ENCODE measurements at regions not wholly inside any gene's neighbourhood (a gene's known extent, or its start where the extent isn't known, plus 50 kb on each side); places are given as distances from the start of the nearest gene placed in this dataset.

GRCh38 chr7:40946549-40946948, 756.3 kb downstream of the INHBA start:
- ChIA-PET POLR2A (interaction anchor here (1.2 kb wide), 1 partner anchor 748 kb away, joined by 3 read pairs; no protein-coding TSS in a partner anchor), CTCF (no interaction called here)
- Mint-ChIP-seq H3K27me3 (ENCODE audit: insufficient read depth, unreplicated experiment) (no peaks in the 10 kb centered on the region), H3K4me1 (ENCODE audit: insufficient read depth, unreplicated experiment) (no peaks in the 10 kb centered on the region), H3K9me3 (ENCODE audit: unreplicated experiment) (peaks cover 19% of the 10 kb centered on the region), H3K36me3 (ENCODE audit: insufficient read depth, unreplicated experiment) (no peaks in the 10 kb centered on the region), H3K4me3 (ENCODE audit: unreplicated experiment) (no peak overlapping the region), H3K27ac (ENCODE audit: low read depth, unreplicated experiment) (no peak overlapping the region)
- intact Hi-C loops (cut with micrococcal nuclease) = no loop called here
- TF ChIP-seq, protein P1, sequence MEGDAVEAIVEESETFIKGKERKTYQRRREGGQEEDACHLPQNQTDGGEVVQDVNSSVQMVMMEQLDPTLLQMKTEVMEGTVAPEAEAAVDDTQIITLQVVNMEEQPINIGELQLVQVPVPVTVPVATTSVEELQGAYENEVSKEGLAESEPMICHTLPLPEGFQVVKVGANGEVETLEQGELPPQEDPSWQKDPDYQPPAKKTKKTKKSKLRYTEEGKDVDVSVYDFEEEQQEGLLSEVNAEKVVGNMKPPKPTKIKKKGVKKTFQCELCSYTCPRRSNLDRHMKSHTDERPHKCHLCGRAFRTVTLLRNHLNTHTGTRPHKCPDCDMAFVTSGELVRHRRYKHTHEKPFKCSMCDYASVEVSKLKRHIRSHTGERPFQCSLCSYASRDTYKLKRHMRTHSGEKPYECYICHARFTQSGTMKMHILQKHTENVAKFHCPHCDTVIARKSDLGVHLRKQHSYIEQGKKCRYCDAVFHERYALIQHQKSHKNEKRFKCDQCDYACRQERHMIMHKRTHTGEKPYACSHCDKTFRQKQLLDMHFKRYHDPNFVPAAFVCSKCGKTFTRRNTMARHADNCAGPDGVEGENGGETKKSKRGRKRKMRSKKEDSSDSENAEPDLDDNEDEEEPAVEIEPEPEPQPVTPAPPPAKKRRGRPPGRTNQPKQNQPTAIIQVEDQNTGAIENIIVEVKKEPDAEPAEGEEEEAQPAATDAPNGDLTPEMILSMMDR (IDR thresholded peaks at IDR 0.05; ENCODE audit: unreplicated experiment) = no peak
- BruUV-seq (replicated peaks) = no TSS peak
- no peak for DNase-seq (ENCODE audit: unreplicated experiment)

DNA sequence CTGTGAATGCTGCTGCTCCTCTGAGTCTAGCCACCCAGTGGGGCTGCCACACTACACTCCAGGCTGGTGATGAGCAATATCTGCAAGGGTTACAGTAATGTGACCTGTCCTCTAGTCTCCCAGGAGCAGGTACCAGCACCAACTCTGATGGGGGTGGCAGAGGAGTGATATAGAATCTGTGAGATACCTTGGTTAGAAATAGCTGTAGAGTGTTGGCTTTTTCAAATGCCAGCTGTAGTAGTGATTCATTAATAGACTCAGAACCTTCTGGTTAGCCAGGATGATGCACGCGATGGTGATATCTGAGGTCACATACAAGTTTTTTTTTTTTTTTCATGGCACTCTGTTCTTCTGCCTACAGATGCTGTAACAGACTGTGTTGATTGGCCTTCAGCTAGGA, 757.1 kb downstream of the INHBA start:
- H3K4me1 Mint-ChIP-seq (ENCODE audit: insufficient read depth, unreplicated experiment) = no peaks in the 10 kb centered on the region
- H3K4me3 Mint-ChIP-seq (ENCODE audit: unreplicated experiment) = no peak overlapping the region
- BruUV-seq (replicated peaks) = no TSS peak
- TF ChIP-seq, protein P1 (IDR thresholded peaks at IDR 0.05; ENCODE audit: unreplicated experiment) = no peak
- no peak overlapping the region for H3K27ac Mint-ChIP-seq (ENCODE audit: low read depth, unreplicated experiment)
- no peaks in the 10 kb centered on the region for H3K36me3 Mint-ChIP-seq (ENCODE audit: insufficient read depth, unreplicated experiment)
- POLR2A ChIA-PET = interaction anchor here (1.2 kb wide), 1 partner anchor 749 kb away, joined by 3 read pairs; no protein-coding TSS in a partner anchor
- no peaks in the 10 kb centered on the region for H3K27me3 Mint-ChIP-seq (ENCODE audit: insufficient read depth, unreplicated experiment)
- intact Hi-C loops (cut with micrococcal nuclease) = no loop called here
- CTCF ChIA-PET = no interaction called here
- peaks cover 19% of the 10 kb centered on the region for H3K9me3 Mint-ChIP-seq (ENCODE audit: unreplicated experiment)
- no peak for DNase-seq (ENCODE audit: unreplicated experiment)

DNA sequence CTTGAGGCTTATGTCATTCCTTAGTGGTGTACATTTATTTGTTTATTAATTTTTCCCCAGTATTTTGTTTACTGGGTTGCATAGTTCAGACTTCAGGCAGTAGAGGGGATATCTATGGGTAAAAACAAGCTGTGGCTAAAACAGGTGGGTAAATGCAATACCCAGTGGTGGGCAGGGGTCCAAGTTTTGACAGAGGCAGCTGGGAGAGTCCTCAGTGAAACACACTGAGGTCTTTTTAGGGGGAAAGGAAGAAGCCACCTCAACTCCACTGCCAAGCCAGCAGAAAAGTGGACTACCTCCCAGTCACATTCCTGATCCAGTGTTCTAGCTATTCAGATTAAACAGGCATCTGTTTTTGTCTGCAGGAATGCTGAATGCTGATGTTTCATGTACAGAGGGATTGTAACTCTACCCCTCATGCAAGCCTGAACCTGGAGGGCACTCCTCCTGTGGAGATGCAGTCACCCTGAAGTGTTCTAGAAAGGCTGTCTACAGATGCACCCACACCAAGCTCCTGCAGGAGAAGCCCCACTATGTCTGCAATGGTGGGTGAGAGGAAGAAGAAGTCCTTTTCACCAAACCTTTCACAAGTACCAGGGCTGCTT, 757.8 kb downstream of the INHBA start:
- Mint-ChIP-seq H3K4me1 (ENCODE audit: insufficient read depth, unreplicated experiment) (no peaks in the 10 kb centered on the region), H3K4me3 (ENCODE audit: unreplicated experiment) (no peak overlapping the region), H3K27me3 (ENCODE audit: insufficient read depth, unreplicated experiment) (no peaks in the 10 kb centered on the region), H3K36me3 (ENCODE audit: insufficient read depth, unreplicated experiment) (no peaks in the 10 kb centered on the region), H3K27ac (ENCODE audit: low read depth, unreplicated experiment) (no peak overlapping the region), H3K9me3 (ENCODE audit: unreplicated experiment) (peaks cover 19% of the 10 kb centered on the region)
- TF ChIP-seq, protein P1 (IDR thresholded peaks at IDR 0.05; ENCODE audit: unreplicated experiment) = no peak
- ChIA-PET POLR2A (no interaction called here), CTCF (no interaction called here)
- intact Hi-C loops (cut with micrococcal nuclease) = no loop called here
- no TSS peak for BruUV-seq (replicated peaks)
- DNase-seq (ENCODE audit: unreplicated experiment) = no peak

GRCh38 chr7:40937879-40938278, 765.0 kb downstream of the INHBA start:
- Mint-ChIP-seq H3K9me3 (ENCODE audit: unreplicated experiment) (no peaks in the 10 kb centered on the region), H3K4me1 (ENCODE audit: insufficient read depth, unreplicated experiment) (no peaks in the 10 kb centered on the region), H3K36me3 (ENCODE audit: insufficient read depth, unreplicated experiment) (no peaks in the 10 kb centered on the region), H3K27me3 (ENCODE audit: insufficient read depth, unreplicated experiment) (no peaks in the 10 kb centered on the region), H3K27ac (ENCODE audit: low read depth, unreplicated experiment) (no peak overlapping the region), H3K4me3 (ENCODE audit: unreplicated experiment) (no peak overlapping the region)
- intact Hi-C loops (cut with micrococcal nuclease) = no loop called here
- ChIA-PET CTCF (no interaction called here), POLR2A (no interaction called here)
- BruUV-seq (replicated peaks) = no TSS peak
- TF ChIP-seq, protein P1 (IDR thresholded peaks at IDR 0.05; ENCODE audit: unreplicated experiment) = no peak
- no peak for DNase-seq (ENCODE audit: unreplicated experiment)

Measured in MCF 10A (cell line).